K562 (cell line): ENCODE measurements at regions not wholly inside any gene's neighbourhood (a gene's known extent, or its start where the extent isn't known, plus 50 kb on each side); places are given as distances from the start of the nearest gene placed in this dataset.

ENCODE experiments used
- ATAC-seq: fragments of 200-7000 bp; cut with Tn5 transposase; 3 replicates; pipeline ENCODE4 v1.9.1; 2020; ENCODE audit warnings: moderate library complexity
- BruUV-seq: library from RNA; stranded (reverse); fragments of 400-500 nt; replicated peaks from 2 replicates; lab custom pipeline; 2021; lab: Mats Ljungman, UMichigan
- CTCF ChIA-PET: fragments of 300-600 bp; formaldehyde crosslinking; extraction: SDS; loops from one replicate; lab custom pipeline; 2021; ENCODE audit warnings: low intra/inter-chr PET ratio; lab: Yijun Ruan, JAX
- POLR2A ChIA-PET: fragments of 300-600, 350-650 bp; sonication (Branson Sonifier 250); formaldehyde crosslinking; extraction: SDS; loops from one replicate; lab custom pipeline; 2021; ENCODE audit warnings: antibody characterized with exemption, inconsistent platforms; lab: Yijun Ruan, JAX
- DNase-seq, 4 experiments: peaks; one replicate each; pipeline versions ENCODE4 v3.0.0 to v3.0.0-alpha.2; 2011 to 2018; ENCODE audit warnings: low spot score in 3 of 4, mixed read lengths in 3 of 4; ENCODE audit errors: extremely low read depth in 1 of 4
- FAIRE-seq: peaks from 2 replicates; lab custom pipeline; 2011; peaks lifted over from hg19 to GRCh38; lab: Jason Lieb, UNC
- H2AFZ ChIP-seq: 2 replicates; pipeline ENCODE4 v1.6.0; 2011; ENCODE audit warnings: low read depth, low read length, control low read depth, inconsistent platforms
- H3K27ac ChIP-seq: fragments of 200-600 bp; 3 replicates; pipeline ENCODE4 v1.8.0; 2011; ENCODE audit warnings: low read depth, mild to moderate bottlenecking, control low read depth, inconsistent platforms, low read length, moderate library complexity, mixed read lengths; ENCODE audit errors: extremely low read depth
- H3K27me3 ChIP-seq, 2 experiments: fragments of 300-600 bp in 1 of 2; 2 replicates in 1 of 2; 3 replicates in 1 of 2; pipeline versions ENCODE4 v1.6.0 to v1.8.0; 2011; ENCODE audit warnings: inconsistent platforms in 2 of 2, low read length in 2 of 2, mild to moderate bottlenecking in 1 of 2, mixed read lengths in 1 of 2, moderate library complexity in 1 of 2; ENCODE audit not compliant: control insufficient read depth in 2 of 2, insufficient read depth in 2 of 2
- H3K36me3 ChIP-seq: fragments of 300-600 bp; 3 replicates; pipeline ENCODE4 v1.8.0; 2011; ENCODE audit warnings: mild to moderate bottlenecking, low read length, inconsistent platforms; ENCODE audit not compliant: control insufficient read depth, insufficient read depth
- H3K4me1 ChIP-seq, 2 experiments: fragments of 200-600 bp in 1 of 2; replicated peaks in 1 of 2; 2 replicates in 1 of 2; 3 replicates in 1 of 2; pipeline versions ENCODE4 v1.5.1 to v1.8.0; 2011; ENCODE audit warnings: inconsistent platforms in 2 of 2, low read length in 2 of 2, mild to moderate bottlenecking in 1 of 2, mixed read lengths in 1 of 2, moderate library complexity in 1 of 2; ENCODE audit not compliant: control insufficient read depth in 2 of 2, insufficient read depth in 2 of 2
- H3K4me2 ChIP-seq: 2 replicates; pipeline ENCODE4 v1.6.1; 2011; ENCODE audit warnings: low read length, control low read depth, inconsistent platforms, mixed read lengths; ENCODE audit not compliant: insufficient read depth
- H3K4me3 ChIP-seq: fragments of 200-600 bp; sonication (generic), shearing (Covaris generic); 2 replicates; pipeline ENCODE4 v1.5.1; 2016; ENCODE audit warnings: control low read depth, inconsistent platforms
- H3K79me2 ChIP-seq: fragments of 200-600 bp; 3 replicates; pipeline ENCODE4 v1.8.0; 2011; ENCODE audit warnings: low read length, inconsistent platforms; ENCODE audit not compliant: control insufficient read depth, insufficient read depth
- H3K9ac ChIP-seq, 2 experiments: 2 replicates each; pipeline versions ENCODE4 v1.6.0 to v1.6.1; 2011; ENCODE audit warnings: low read depth in 2 of 2, low read length in 2 of 2, control low read depth in 1 of 2, inconsistent platforms in 1 of 2, mild to moderate bottlenecking in 1 of 2, mixed read lengths in 1 of 2; ENCODE audit not compliant: insufficient read depth in 1 of 2
- H3K9me1 ChIP-seq: one replicate; pipeline ENCODE4 v1.6.0; 2011; ENCODE audit warnings: inconsistent platforms, mild to moderate bottlenecking, low read length, moderate library complexity; ENCODE audit not compliant: control insufficient read depth, insufficient read depth
- H3K9me3 ChIP-seq: replicated peaks from 2 replicates; pipeline ENCODE4 v1.5.1; 2011; ENCODE audit warnings: low read depth, low read length, inconsistent platforms; ENCODE audit not compliant: control insufficient read depth, insufficient read depth
- H4K20me1 ChIP-seq: replicated peaks from 2 replicates; pipeline ENCODE4 v1.6.1; 2011; ENCODE audit warnings: low read length, inconsistent platforms, mixed read lengths; ENCODE audit not compliant: control insufficient read depth, insufficient read depth
- C11orf30 ChIP-seq: fragments of 450-650 bp; IDR thresholded peaks from 2 replicates; pipeline ENCODE4 v1.6.1; 2016; ENCODE audit warnings: low read depth, mild to moderate bottlenecking
- KAT2B ChIP-seq: IDR thresholded peaks from one replicate; pipeline ENCODE4 v1.6.1; 2012; ENCODE audit warnings: low read depth, mild to moderate bottlenecking, control low read depth, inconsistent platforms, low read length, moderate library complexity
- MAFF ChIP-seq: IDR thresholded peaks from 2 replicates; pipeline ENCODE4 v1.6.1; 2012; ENCODE audit warnings: low read length, improper control_type of control experiment
- MAFG ChIP-seq: fragments of 450-650 bp; conservative IDR thresholded peaks from 2 replicates; pipeline ENCODE4 v1.6.1; 2016; ENCODE audit warnings: missing genetic modification characterization, missing compliant biosample characterization
- MAFK ChIP-seq: IDR thresholded peaks from 2 replicates; pipeline ENCODE4 v1.6.1; 2011; ENCODE audit warnings: low read length, improper control_type of control experiment
- NFE2 ChIP-seq: IDR thresholded peaks from 2 replicates; pipeline ENCODE4 v1.6.1; 2014; ENCODE audit warnings: antibody characterized with exemption, low read depth
- NFYB ChIP-seq: IDR thresholded peaks from 2 replicates; pipeline ENCODE4 v1.6.1; 2011; ENCODE audit warnings: mild to moderate bottlenecking, moderate library complexity; ENCODE audit not compliant: insufficient read length; ENCODE audit errors: extremely low read depth
- RHOXF2B ChIP-seq: fragments of 250-450 bp; sonication (Bioruptor Pico); conservative IDR thresholded peaks from 2 replicates; pipeline ENCODE4 v1.5.1; 2021
- ZNF316 ChIP-seq: fragments of 450-650 bp; IDR thresholded peaks from 2 replicates; pipeline ENCODE4 v1.6.1; 2016
- ZNF507 ChIP-seq: conservative IDR thresholded peaks from 2 replicates; pipeline ENCODE4 v1.6.1; 2017; ENCODE audit warnings: missing genetic modification characterization, missing compliant biosample characterization
- WGBS: fragments of 100-300 bp; shearing (Covaris generic); methylation state at CpG from one replicate; pipeline ENCODE4 v1.1.6; 2016; ENCODE audit warnings: low coverage, mixed read lengths; ENCODE audit not compliant: insufficient coverage; ENCODE audit errors: missing lambda C conversion rate; 5-methylcytosine and 5-hydroxymethylcytosine counted together
- in situ Hi-C: fragments of 300-500 bp; cut with MboI; formaldehyde crosslinking; loops from 4 replicates; pipeline ENCODE4 v1.15.0; 2018; ENCODE audit warnings: inconsistent platforms, mixed read lengths
- intact Hi-C: fragments of 100-400 bp; cut with micrococcal nuclease; formaldehyde crosslinking; loops from 2 replicates; pipeline ENCODE4 v1.14.2; 2022
- TF ChIP-seq, protein P1 (sequence below): fragments of 200-800 bp; sonication (Bioruptor generic); IDR thresholded peaks from 2 replicates; pipeline ENCODE4 v1.6.1; 2017; ENCODE audit warnings: missing genetic modification characterization, missing compliant biosample characterization

- DNase-seq (no peak), FAIRE-seq (no peak), ATAC-seq (no peak)
- POLR2A ChIA-PET = interaction anchor here (0.6 to 1.2 kb wide), 2 partner anchors 9 to 252 kb away, joined by 3 read pairs; no protein-coding TSS in a partner anchor
- no peaks in the 10 kb centered on the region for H3K9me3 ChIP-seq
- no peaks in the 10 kb centered on the region for H4K20me1 ChIP-seq
- in situ Hi-C loops = no loop called here
- WGBS = 10% methylated on average over 2 of the region's 4 CpGs
- H3K27me3 ChIP-seq = no peaks in the 10 kb centered on the region
- no peak overlapping the region for H3K4me3 ChIP-seq
- intact Hi-C loops = no loop called here
- H3K4me2 ChIP-seq = no peak overlapping the region
- H3K36me3 ChIP-seq = no peaks in the 10 kb centered on the region
- H2AFZ ChIP-seq = no peak overlapping the region
- H3K4me1 ChIP-seq = peaks cover 0 to 17% of the 10 kb centered on the region in 2 experiments; a peak in 3 of 5 replicates
- peak; percentile 98 for TF ChIP-seq ZNF316
- TF ChIP-seq NFE2 = peak; percentile 79
- TF ChIP-seq C11orf30 = peak; percentile 96
- TF ChIP-seq, protein P1, sequence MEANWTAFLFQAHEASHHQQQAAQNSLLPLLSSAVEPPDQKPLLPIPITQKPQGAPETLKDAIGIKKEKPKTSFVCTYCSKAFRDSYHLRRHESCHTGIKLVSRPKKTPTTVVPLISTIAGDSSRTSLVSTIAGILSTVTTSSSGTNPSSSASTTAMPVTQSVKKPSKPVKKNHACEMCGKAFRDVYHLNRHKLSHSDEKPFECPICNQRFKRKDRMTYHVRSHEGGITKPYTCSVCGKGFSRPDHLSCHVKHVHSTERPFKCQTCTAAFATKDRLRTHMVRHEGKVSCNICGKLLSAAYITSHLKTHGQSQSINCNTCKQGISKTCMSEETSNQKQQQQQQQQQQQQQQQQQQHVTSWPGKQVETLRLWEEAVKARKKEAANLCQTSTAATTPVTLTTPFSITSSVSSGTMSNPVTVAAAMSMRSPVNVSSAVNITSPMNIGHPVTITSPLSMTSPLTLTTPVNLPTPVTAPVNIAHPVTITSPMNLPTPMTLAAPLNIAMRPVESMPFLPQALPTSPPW = no peak
- peak; percentile 30 for TF ChIP-seq NFYB
- no peak for TF ChIP-seq RHOXF2B (CRISPR knock-in tag)
- no peak for TF ChIP-seq KAT2B
- TF ChIP-seq MAFF = peak; percentile 70
- no peak for TF ChIP-seq ZNF507 (tag)
- TF ChIP-seq MAFK = peak; percentile 58; the same call in 1 of the 2 replicates
- peak; percentile 88 for TF ChIP-seq MAFG (tag)
- BruUV-seq = no TSS peak
- no peak overlapping the region; the same call in 2 of the 3 replicates for H3K27ac ChIP-seq
- no peak overlapping the region for H3K9ac ChIP-seq
- no peaks in the 10 kb centered on the region for H3K79me2 ChIP-seq
- CTCF ChIA-PET = no interaction called here
- H3K9me1 ChIP-seq = no peaks in the 10 kb centered on the region
Measured at GRCh38 chr9:124146031-124146561, 111.7 kb upstream of the NEK6 start.
